ENCODE measurements at regions not wholly inside any gene's neighbourhood (a gene's known extent, or its start where the extent isn't known, plus 50 kb on each side); places are given as distances from the start of the nearest gene placed in this dataset.
"Not testable (repeated sequence)": the region's sequence is repeated elsewhere in the genome, so short reads cannot be mapped to it uniquely, and the experiment has no call there.

DNA sequence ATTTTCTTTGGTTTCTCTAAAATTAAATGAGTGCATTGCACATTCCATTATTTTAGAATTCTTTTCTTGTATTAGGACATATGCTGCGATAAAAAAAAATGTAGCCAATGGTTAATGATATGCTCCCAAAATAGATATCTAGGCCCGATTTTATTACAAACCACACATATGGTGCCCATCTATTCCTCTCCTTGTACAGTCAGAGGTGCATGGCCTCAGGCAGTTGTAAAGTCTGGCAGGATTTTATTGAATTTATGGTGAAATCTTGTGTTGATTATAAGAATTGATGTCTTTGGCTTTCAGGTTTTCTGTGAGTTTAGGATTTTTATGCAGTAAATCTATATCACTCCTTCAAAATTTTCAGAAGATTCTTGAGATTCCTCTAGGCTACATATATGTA, 192.2 kb downstream of the RFPL4B start:
- no peak for TF ChIP-seq CTCF (IDR thresholded peaks at IDR 0.05; ENCODE audit: extremely low read depth, missing control alignments)
- DNase-seq (ENCODE audit: low spot score): no peak

- not testable (repeated sequence) for DNase-seq (ENCODE audit: low spot score)
Measured at GRCh38 chr6:112541847-112542246, 194.7 kb downstream of the RFPL4B start.

DNA sequence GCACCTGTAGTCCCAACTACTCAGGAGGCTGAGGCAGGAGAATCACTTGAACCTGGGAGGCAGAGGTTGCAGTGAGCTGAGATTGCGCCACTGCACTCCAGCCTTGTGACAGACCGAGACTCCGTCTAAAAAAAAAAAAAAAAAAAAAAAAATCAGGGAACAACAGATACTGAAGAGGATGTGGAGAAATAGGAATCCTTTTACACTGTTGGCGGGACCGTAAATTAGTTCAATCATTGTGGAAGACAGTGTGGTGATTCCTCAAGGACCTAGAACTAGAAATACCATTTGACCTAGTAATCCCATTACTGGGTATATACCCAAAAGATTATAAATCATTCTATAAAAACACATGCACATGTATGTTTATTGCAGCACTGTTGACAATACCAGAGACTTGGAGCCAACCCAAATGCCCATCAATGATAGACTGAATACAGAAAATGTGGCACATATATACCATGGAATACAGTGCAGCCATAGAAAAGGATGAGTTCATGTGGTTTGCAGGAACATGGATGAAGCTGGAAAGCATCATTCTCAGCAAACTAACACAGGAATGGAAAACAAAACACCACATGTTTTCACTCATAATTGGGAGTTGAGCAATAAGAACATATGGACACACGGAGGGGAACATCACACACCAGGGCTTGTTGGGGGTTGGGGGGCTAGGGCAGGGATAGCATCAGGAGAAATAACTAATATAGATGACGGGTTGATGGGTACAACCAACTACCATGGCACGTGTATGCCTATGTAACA, 200.4 kb downstream of the RFPL4B start:
- DNase-seq (ENCODE audit: low spot score): not testable (repeated sequence)

DNA sequence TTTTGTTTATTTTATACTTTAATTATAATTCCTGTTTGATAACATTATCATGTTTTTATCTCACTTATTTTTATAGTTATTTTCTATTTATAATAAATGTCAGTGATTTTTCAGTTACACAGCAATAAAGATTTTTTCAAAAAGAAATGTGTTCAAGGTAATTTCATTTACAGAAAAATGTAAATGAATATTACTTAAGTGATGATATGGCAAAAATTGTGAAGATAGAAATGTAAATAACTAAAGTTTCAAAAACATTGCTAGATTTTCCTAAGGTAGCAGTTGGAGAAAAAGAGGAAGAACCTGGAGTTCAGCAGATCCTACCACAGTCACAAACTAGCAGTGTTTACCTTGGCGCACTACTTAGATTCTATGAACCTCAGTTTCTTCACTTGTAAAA, 202.6 kb downstream of the RFPL4B start:
- no peak for TF ChIP-seq CTCF (IDR thresholded peaks at IDR 0.05; ENCODE audit: extremely low read depth, missing control alignments)
- no peak for DNase-seq (ENCODE audit: low spot score)

- no peak for TF ChIP-seq CTCF (IDR thresholded peaks at IDR 0.05; ENCODE audit: extremely low read depth, missing control alignments)
- DNase-seq (ENCODE audit: low spot score): no peak
Measured at GRCh38 chr6:112557435-112557834, 210.3 kb downstream of the RFPL4B start.

- no peak for TF ChIP-seq CTCF (IDR thresholded peaks at IDR 0.05; ENCODE audit: extremely low read depth, missing control alignments)
- DNase-seq (ENCODE audit: low spot score): no peak
Measured at GRCh38 chr6:112557961-112558360, 210.8 kb downstream of the RFPL4B start.

GRCh38 chr6:112560651-112561050, 213.5 kb downstream of the RFPL4B start:
- no peak for DNase-seq (ENCODE audit: low spot score)
- no peak for TF ChIP-seq CTCF (IDR thresholded peaks at IDR 0.05; ENCODE audit: extremely low read depth, missing control alignments)

GRCh38 chr6:112562301-112563231, 215.4 kb downstream of the RFPL4B start:
- TF ChIP-seq CTCF (IDR thresholded peaks at IDR 0.05; ENCODE audit: extremely low read depth, missing control alignments): no peak
- DNase-seq (ENCODE audit: low spot score): no peak

All from GM20000 (cell line).